HG02970 (cell line): ENCODE measurements at regions not wholly inside any gene's neighbourhood (a gene's known extent, or its start where the extent isn't known, plus 50 kb on each side); places are given as distances from the start of the nearest gene placed in this dataset.

Experiments
- ATAC-seq: cut with Tn5 transposase; IDR thresholded peaks from one replicate; pipeline ENCODE4 v1.9.1; 2021; ENCODE audit warnings: mild to moderate bottlenecking, moderate library complexity, moderate number of reproducible peaks; ENCODE audit not compliant: unreplicated experiment, low FRiP score

- no peak for ATAC-seq
Observed at GRCh38 chr10:120701381-120701780, 149.8 kb upstream of the WDR11 start.

GRCh38 chr10:120702032-120702431 lies 149.1 kb upstream of the WDR11 start:
- ATAC-seq = no peak

GRCh38 chr10:120705309-120705708 lies 145.9 kb upstream of the WDR11 start:
- no peak for ATAC-seq

GRCh38 chr10:120710076-120710475 lies 141.1 kb upstream of the WDR11 start:
- ATAC-seq = no peak

- ATAC-seq = no peak
Observed at GRCh38 chr10:120711860-120712259, 139.3 kb upstream of the WDR11 start.

GRCh38 chr10:120713573-120714205 lies 137.5 kb upstream of the WDR11 start:
- ATAC-seq = no peak

GRCh38 chr10:120715171-120715570 lies 136.0 kb upstream of the WDR11 start:
- ATAC-seq = no peak

- no peak for ATAC-seq
Observed at GRCh38 chr10:120719333-120719732, 131.8 kb upstream of the WDR11 start.

- ATAC-seq = no peak
Observed at GRCh38 chr10:120727001-120727400, 124.2 kb upstream of the WDR11 start.

- no peak for ATAC-seq
Observed at GRCh38 chr10:120729547-120729946, 121.6 kb upstream of the WDR11 start.

GRCh38 chr10:120732067-120732466 lies 119.1 kb upstream of the WDR11 start:
- ATAC-seq = no peak

GRCh38 chr10:120732643-120733313 lies 118.4 kb upstream of the WDR11 start:
- no peak for ATAC-seq

- ATAC-seq = no peak
Observed at GRCh38 chr10:120734483-120735078, 116.6 kb upstream of the WDR11 start.

GRCh38 chr10:120735315-120735714 lies 115.8 kb upstream of the WDR11 start:
- ATAC-seq = no peak

- ATAC-seq = peak; percentile 66
Observed at GRCh38 chr10:120735773-120736371, 115.3 kb upstream of the WDR11 start.

GRCh38 chr10:120736377-120736776 lies 114.8 kb upstream of the WDR11 start:
- no peak for ATAC-seq

- ATAC-seq = no peak
Observed at GRCh38 chr10:120738658-120739057, 112.5 kb upstream of the WDR11 start.

GRCh38 chr10:120741396-120741795 lies 109.8 kb upstream of the WDR11 start:
- ATAC-seq = no peak

GRCh38 chr10:120742373-120742772 lies 108.8 kb upstream of the WDR11 start:
- no peak for ATAC-seq

GRCh38 chr10:120744040-120744439 lies 107.1 kb upstream of the WDR11 start:
- ATAC-seq = no peak

GRCh38 chr10:120746001-120746777 lies 105.0 kb upstream of the WDR11 start:
- ATAC-seq = no peak
